LoVo (cell line): ENCODE measurements at regions not wholly inside any gene's neighbourhood (a gene's known extent, or its start where the extent isn't known, plus 50 kb on each side); places are given as distances from the start of the nearest gene placed in this dataset.

Experiments
- DNase-seq: peaks from one replicate; pipeline ENCODE4 v3.0.0-alpha.2; 2016; ENCODE audit warnings: low spot score

DNA sequence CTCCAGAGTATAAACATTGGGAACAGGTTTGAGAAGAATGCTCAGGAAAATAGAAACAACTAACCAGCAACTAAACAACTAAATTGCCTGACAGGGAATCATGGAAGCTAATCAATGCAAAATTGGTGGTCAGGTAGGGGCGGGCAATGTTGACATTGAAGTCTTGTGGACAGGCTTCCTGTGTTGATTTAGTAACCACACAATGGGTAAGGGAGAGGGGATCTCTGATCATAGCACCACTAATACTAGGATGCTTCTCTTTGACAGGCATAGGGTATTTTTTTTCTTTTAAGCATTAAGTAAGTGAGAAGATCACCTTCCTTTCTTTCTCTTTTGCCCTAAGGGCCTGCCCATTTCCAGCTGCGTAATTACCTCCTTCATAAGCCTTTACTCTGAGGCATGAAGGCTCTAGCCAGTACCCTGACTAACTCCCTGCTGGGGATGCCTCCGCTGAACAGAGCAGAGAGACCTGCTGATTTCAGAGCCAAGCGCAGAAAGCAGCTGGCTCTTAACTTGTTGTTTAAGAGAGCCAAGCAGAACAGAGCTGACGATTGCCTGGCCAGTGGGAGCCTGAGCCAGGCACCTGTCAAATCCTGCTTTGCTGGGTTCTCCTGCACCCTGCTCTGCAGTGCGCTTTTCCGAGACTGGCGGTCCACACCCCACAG, 118.7 kb downstream of the BMP2 start:
- no peak for DNase-seq

DNA sequence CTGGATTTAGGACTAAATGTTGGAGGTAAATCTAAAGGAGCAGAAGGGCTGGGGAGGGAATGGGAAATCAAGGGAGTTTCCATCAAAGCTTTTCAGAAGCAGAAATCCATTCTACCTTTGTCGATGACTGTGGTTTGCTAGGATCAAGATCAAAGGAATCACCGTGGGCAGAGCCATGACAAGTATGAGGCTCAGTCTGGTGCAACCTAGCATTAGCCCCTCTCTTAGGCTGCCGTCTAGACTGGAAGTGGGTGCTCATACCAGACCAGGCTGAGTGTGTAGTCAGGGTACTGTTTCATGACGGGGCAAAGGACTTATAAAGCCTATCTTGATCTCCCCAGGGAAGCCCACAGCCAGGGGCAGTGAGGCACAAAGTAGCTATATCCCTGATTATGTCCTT, 120.5 kb downstream of the BMP2 start:
- no peak for DNase-seq

DNA sequence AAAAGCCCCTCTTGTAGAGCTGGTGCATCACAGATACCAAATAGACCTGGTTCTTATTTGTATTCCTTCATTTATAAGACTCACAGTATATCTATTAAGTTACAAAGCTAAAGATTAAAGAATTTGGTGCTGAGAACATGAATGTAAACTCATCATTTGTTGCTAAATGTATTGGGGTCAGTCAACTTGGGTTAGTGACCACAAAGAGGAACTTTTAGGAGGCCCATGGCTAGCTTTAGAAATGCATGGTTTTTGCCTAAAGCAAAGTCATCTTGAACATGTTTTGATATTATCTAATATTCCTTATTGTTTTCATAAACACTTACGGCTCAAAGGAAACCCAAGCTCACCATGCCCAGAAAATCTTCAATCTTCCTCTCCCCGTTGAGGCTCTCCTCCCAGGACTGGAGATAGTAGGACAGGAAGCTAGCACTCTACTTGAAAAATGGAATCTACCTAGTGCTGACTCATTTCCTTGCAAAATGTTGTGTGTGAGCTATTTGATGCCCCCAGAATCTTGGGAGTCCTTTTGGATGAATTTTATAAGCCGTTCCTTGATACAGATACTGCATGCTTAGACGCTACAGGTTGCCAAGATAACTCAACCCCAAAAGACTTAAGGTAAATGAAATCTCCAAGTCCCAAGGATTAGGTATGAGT, 121.4 kb downstream of the BMP2 start:
- no peak for DNase-seq

DNA sequence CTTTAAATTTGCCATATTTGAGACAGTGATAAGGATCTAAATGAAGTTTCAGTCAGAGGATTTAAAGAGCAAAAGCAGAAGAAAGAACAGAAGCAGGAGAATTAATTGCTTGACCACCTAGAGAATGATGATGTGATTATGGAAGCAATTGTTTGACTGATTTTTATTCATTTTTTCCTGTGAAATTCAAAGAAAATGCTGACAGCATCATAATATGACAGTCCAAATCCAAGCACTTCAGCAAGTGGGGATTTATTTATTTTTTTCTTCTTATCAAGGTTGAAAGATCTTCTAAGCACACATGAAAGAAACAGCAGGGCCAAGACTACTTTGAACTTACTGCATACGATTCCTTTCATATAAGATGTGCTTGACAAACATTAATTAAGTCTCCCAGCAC, 125.2 kb downstream of the BMP2 start:
- DNase-seq = no peak

DNA sequence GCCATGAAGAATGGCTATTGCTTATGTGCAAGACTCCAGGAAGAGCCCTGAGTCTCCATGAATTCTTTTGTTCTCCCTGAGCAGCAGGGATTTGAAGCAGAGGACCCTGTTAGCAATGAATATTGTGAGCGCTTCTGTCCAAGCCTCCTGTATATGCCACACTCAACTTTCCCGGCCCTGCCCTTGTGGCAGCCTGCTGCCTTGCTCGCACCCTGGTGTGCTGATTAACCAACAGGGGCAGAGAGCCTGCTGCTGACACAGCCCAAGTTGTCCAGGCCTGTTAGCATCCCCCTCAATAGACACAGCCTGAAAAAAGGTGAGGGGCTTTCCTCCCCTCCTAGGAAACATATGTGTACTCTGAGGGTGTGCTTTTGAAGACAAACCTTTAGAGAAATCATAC, 131.4 kb downstream of the BMP2 start:
- no peak for DNase-seq

DNA sequence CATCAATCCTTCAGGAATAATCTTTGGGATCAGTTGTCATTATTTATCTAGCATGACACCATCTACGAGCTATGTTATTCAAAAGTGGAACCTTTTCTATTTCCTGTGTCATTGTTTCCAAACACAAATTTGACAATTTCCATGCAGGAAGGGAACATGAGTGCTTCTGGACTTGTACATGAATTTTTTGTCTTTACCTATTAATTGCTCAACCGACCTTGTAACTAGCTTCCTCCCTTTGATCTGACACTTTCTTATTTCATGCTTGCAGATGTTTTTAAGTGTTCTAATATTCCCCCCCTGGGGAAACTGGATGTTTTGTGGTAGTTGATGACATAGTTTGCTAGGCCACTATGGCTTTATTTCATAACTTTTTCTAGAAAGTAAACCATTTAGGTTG, 139.4 kb downstream of the BMP2 start:
- DNase-seq = no peak

DNA sequence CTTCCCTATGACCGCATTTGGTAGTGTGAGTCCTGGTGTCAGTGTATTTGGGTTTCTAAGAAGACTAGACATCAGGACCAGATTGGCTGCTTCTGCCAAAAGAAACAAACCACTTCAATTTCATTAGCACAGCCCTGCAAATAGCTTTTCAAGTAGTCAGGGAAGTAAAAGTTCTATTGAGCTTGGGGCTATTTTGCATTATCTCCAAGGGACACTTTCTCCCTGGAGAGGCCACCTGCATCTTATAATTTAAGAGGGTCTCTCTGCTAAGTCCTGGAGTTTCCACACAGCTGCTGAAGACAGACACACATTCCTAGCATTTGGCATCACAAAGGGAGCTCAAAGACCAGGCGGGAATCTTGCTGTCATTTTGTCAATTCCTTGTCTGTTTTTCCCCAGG, 141.2 kb downstream of the BMP2 start:
- no peak for DNase-seq

DNA sequence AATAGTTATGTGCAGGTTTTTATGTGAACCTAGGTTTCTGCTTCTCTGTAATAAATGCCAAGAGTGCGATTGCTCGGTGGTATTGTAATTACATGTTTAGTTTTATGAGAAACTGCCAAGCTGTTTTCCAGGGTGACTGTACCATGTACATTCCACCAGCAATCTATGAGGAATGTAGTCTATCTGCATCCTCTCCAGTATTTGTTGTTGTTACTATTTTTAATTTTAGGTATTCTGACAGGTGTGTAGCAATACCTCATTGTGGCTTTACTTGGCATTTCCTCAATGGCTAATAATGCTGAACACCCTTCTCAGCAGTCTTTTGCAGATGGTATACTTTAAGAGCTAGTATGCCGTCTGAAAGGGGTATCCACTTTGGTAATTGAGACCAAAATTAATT, 142.1 kb downstream of the BMP2 start:
- no peak for DNase-seq

DNA sequence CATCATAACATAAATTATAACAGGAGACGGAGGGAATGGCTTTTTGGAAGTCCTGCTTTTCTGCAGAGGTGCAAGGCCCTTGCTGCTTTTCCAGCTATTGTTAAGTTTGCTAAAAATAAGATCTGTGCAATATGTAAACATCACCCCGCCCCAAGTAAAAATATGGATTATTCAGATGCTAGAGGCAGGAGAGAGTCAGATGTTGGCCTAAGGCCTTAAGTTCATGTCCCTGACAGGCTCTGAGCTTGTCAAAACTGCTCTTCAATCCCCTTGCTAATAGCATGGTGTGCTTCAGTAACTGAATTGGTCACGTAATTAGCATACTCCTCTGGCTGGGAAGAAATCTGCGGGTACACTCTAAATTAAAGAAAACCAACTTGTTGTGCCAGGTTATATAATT, 147.5 kb downstream of the BMP2 start:
- DNase-seq = no peak

DNA sequence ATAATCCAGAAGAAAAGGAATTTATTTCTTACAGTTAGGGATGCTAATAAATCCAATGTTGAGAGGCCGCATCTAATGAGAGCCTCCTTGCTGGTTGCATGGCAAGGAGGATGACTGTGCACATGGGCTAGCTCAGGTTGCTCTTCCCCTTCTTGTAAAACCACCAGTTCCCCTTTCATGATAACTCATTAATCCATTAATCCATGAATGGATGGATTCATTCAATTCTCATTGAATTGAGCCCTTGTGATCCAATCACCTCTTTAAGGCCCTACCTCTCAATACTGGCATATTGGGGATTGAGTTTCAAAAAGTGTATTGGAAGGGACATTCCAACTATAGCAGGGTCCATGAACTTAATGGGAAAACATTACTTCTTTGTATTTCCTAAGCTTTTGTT, 149.5 kb downstream of the BMP2 start:
- no peak for DNase-seq

DNA sequence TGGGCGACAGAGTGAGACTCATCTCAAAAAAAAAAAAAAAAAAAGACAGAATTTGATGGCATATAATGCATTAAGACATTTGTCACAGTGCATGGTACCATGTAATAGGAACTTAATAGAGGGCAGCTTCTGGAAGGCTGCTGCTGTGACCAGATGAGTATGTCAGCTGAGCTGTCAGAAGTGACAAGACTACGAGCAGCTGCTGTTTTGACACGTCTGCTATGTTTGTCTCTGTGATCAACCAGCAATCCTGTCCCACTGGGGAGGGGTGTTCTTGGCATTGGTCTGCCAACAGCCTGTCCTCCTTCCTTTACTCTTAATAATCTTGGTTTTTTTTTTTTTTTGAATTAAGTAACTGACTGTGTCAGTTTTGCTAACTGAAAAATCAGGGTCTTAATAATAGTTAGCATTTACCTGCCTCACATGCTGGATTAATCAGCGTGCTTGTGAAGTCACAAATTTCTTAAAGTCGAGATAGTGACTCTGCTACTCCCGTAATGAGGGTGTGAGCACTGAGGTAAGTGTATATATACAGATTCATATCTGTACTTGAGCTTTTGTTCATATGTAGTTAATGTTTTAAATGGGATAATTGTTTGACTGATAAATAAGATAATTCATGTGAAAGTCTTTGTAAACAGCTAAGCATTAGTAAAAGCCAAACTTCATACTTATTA, 152.4 kb downstream of the BMP2 start:
- no peak for DNase-seq

DNA sequence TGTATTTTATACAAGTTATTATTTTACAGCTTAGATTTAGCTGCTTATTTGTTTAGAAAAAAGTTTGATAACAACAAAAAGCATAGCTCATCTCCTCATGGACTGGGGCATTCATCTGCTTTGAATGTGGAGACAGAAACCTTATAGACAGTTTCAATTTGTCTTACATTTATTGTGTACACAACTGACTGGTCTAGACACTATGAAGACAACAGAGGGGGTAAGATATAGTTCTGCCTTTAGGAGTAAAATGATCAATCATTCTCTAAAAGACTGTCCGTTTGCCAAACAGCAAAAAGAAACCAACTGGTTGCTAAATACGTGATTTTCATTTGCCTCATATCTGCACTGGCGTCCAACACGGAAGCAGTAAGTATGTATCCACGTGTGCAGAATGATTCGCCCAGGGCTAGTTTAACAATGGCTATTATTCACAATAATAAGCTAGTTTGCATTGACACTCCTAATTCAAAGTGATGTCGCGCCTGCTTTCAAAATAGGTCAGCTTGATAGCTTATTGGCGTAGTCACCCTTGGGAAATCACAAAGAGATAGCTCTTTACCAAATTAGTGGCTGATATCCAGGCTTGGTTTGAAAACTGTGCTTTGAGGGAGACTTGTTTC, 153.6 kb downstream of the BMP2 start:
- DNase-seq = no peak

DNA sequence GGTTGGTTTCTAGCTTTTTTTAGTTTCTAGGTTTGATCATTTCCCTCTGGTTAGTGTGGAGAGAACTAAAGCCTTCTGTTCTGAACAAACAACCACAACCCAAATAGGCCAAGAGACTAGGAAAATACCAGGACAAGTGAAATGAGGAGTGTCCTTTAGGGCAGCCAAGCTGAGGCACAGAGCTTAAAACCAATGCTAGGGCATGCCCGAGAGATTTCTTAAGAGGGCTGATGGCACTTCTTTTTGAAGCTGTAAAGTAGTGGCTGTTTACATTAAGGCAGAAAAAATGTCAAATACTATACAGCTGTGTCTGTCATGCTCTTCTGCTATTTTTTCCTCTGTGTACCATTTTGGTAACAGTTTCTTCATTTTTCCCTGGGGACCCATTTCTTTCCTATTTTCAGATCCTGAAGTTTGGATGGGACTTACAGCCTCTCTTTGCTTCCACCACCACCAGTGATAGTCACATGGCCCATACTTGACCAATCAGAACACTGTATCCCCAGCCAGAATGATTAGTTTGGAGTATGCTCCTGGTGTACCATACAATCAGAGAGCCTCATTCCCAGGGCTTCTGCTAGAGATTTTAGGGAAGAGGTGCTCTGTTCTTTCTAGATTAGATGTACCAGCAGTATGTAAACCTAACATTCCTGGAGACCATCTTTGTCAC, 154.4 kb downstream of the BMP2 start:
- DNase-seq = no peak

DNA sequence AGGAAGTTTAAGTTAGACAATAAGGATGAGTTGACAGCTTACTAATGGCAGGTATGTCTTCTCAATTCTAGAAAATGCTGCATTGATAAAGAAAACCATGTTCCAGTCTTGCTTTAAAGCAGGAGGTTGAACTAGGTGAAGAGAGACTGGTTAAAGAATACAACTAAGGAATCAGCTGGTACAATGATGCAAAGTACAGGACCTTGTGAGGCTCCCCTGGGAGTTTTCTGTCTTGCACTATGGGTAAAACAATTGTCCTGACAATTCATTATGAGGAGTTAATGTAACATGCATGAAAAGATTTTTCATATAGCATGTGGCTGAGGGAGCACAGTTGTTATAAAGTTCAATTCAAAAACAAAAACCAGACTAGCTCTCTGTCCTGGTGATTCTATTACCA, 157.2 kb downstream of the BMP2 start:
- no peak for DNase-seq

DNA sequence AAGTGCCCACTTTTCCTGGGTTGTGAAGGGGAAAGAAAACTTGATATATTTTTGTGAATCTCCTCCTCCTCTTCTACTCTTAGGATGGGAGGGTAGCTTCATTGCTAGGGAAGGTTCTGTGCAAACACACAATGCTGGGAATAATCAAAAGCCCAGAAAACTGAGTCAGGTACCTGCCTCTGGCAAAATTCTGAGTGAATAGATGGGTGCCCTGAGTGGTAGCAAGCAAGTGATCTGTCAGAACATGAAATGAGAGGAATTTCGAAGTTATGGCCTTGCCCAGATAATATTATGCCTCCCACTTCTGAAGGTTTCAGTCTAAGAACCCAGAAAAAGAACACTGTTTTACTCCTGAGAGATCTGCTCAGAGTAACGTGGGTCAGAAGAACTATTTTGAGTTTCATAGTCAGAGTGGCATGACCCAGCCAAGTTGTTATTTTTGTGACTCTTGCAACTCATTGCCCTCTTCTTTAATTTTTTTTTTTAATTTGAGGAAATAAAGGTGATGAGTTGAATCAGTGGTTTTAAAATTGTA, 158.3 kb downstream of the BMP2 start:
- DNase-seq = no peak

DNA sequence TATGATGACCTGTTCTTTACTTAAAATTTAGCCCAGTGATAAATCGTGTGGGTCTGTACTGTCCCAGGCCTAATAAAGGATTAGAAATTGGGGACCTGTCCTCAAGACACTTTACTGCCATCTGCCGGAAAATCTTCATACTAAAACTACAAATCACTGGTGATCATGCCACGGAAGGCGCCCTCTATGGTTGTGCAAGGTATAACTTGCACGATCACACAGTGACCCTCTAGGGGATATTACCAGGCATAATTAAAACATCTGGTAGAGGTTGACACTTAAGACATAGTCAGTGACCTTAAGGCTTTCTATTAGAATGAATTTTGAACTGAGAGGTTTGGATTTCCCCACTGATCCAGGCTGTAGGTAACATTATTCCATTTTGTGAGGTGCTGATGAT, 172.6 kb downstream of the BMP2 start:
- no peak for DNase-seq

DNA sequence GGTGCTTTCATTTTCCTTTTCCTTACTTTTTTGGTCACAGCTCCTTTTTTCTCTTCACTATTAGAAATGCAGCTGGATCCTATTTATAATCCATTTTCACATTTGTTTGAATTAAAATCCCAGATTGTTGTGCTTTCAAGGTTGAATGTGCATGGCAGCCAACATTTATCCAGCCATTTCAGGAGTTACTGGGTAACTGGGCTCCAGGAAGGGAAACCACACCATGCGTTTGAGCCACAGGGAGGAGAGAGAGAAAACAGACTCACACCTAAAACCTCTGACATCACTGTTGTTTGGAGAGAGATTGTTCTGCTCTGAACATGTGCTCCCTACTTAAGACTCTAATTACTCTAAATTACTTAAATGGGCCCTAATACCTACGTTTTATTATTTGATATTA, 173.4 kb downstream of the BMP2 start:
- no peak for DNase-seq

DNA sequence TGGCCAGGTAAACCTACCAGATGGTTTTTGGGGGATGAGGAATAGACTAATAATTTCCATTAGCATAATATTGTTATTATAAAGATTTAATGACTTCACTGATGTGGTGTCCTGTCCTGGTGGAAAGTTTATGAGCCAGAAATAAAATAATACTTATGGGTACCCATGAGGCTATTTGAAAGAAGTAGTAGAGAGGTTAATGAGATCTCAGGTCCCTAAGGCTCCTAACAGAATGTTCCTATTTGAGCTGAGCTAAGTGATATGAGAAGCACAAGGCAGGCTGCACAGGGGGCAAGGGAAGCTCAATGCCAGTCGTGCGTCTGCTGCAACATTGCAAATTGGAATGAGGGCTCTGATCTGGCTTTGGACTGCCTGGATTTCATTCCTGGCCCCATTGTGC, 174.1 kb downstream of the BMP2 start:
- no peak for DNase-seq

DNA sequence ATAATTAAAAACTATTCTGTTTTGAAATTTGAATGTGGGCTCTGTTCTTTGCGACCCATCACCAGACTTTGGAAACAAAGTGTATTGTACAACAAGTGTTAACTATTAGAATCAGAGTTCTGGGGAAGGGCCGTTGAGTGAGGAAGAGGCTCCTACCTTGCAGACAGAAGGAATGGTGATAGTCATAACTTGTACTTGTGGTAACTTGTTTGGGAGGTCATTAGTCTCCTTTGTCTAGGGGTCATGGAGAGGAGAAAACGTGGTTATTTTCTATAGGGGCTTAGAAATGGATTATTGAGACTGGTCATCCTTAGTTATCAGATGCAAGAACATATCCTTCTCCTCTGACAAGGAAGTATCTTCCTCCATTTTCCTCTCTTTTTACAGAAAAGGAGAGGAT, 174.8 kb downstream of the BMP2 start:
- no peak for DNase-seq

DNA sequence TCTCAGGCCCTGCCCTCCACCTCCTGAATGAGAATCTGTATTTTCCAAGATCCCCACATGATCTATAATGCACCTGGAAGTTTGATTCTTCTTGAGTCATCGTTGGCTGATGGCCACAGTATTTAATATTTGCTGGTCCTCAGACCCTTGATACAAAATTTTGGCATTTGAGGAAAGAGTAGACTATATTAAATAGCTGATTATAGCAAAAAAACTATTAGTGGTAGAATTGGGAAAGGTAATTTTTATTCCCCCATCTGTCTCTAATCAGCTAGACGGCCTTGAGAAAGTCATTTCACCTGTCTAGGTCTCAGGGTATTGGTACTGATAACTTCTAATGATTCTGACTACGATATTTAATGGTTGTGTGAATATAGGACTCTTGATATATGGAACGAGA, 176.8 kb downstream of the BMP2 start:
- DNase-seq = no peak

DNA sequence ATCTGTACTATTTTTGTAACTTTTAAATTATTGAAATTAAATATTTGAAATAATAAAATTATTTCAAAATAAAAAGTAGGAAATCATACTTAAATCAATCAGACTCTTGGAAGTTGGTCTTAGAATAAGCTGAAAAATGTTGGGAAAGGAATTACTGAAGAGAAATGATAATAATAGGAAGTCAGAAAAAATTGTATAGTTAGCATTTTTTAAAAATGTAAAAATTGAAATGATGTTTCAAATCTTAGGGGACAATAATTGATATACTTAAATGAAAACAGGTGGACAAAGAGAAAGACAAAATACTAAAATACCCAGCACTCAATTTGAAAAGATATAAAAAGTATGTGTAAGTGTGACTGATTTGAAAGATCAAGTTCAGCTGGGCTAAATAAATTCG, 186.1 kb downstream of the BMP2 start:
- DNase-seq = no peak

DNA sequence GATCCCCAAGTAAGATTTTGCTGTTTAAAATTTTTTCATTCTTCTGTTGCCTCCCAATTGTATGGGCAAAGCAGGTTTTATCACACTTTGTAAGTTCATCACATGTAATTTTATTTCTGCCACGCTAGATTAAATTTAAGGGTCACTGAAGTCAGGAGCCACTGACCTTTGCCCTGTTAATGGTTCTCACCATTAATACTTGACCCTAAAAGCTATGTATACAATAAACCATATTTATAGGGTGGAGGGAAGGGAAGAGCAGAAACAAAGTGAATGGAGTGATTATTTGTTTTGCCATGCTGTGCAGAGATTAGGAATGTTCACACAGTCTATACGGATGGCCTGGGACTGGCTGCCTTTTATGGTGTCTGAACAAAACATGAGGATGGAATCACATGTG, 186.7 kb downstream of the BMP2 start:
- no peak for DNase-seq
